ENCODE measurements at regions not wholly inside any gene's neighbourhood (a gene's known extent, or its start where the extent isn't known, plus 50 kb on each side); places are given as distances from the start of the nearest gene placed in this dataset.
"Not testable (repeated sequence)": the region's sequence is repeated elsewhere in the genome, so short reads cannot be mapped to it uniquely, and the experiment has no call there.

- no peak for DNase-seq
Measured at GRCh38 chr15:96052572-96053030, 277.9 kb upstream of the NR2F2 start.

GRCh38 chr15:96053031-96053780 is 277.3 kb upstream of the NR2F2 start:
- peak; percentile 79 for DNase-seq

GRCh38 chr15:96053781-96054428 is 276.6 kb upstream of the NR2F2 start:
- no peak for DNase-seq

DNA sequence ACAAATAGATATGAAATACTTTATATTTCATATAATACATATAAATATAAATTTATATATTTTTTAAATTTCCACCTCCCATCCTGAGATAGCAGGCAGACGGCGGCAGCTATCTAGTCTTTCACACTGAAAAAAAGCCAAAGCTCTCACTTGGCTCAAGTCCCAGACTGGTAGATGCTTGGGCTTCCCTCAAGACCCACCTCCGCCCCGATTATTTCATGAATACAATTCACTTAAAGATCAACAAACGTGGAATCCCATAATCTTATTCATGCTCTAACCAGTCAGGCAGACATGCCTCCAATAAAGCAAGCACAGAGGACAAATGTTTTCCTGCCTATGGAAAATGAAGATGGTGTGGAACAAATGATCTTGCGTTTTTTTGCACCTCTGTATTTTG is 275.9 kb upstream of the NR2F2 start:
- no peak for DNase-seq

DNA sequence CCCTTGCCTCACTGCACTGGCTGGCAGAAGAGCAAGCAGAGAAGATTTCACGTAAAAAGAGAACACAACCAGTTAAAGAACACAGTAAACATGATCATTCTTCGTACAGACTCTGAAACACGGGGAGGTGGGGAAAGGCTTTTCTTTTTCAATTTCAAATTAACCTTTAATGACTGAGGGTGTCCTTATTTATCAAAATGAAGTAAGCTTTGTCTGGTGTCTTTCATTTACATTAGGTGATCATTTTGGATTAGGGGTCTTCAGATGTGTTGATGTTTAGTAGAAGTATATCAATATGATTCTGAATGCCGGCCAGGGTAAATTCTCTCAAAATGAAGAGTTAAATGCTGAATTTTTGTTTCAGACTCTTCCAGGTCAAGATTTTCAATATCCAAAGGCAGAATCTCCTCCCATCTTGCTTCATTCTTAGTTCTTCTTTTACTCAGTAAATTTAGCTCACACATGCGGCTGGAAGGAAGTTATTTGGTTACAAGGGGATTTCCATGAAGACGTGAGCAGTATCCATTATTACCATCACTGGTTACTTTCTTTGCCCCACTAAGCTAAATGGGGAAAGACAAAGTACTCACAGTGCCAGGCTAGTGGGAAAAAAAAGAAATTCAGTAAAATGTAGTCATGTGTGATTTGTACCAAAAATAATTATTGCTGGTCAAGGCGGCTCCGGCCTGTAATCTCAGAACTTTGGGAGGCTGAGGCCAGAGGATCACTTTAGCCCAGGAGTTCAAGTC is 272.2 kb upstream of the NR2F2 start:
- DNase-seq = no peak

- not testable (repeated sequence) for DNase-seq
Measured at GRCh38 chr15:96058852-96059103, 271.7 kb upstream of the NR2F2 start.

DNA sequence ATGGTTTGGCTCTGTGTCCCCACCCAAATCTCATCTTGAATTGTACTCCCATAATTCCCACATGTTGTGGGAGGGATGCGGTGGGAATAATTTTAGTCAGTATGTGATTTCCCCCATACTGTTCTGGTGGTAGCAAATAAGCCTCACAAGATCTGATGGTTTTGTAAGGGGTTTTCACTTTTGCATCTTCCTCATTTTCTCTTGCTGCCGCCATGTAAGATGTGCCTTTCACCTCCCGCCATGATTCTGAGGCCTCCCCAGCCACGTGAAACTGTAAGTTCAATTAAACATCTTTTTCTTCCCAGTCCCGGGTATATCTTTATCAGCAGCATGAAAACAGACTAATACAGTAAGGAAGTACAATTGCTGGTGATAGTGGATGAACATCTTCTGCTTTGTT is 269.9 kb upstream of the NR2F2 start:
- not testable (repeated sequence) for DNase-seq

GRCh38 chr15:96064351-96064756 is 266.1 kb upstream of the NR2F2 start:
- no peak for DNase-seq

DNA sequence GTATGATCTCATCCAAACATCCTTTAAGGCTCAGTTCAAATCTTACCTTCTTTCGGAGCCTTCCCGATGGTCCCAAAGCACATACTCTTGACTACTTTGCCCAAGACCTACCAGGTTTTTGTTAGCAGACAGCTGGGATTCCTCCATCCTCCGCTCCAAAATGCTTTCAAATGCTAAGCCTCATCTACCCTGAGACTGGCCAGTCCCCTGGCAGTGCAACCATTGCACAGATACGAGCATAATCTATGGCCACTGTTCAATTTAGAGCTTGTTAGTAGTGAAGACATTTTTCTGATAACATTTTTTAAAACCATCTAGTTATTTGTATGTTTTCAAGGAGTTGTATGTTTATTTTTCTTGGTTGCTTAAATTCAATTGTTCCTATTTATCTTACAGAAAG is 264.4 kb upstream of the NR2F2 start:
- DNase-seq = no peak

DNA sequence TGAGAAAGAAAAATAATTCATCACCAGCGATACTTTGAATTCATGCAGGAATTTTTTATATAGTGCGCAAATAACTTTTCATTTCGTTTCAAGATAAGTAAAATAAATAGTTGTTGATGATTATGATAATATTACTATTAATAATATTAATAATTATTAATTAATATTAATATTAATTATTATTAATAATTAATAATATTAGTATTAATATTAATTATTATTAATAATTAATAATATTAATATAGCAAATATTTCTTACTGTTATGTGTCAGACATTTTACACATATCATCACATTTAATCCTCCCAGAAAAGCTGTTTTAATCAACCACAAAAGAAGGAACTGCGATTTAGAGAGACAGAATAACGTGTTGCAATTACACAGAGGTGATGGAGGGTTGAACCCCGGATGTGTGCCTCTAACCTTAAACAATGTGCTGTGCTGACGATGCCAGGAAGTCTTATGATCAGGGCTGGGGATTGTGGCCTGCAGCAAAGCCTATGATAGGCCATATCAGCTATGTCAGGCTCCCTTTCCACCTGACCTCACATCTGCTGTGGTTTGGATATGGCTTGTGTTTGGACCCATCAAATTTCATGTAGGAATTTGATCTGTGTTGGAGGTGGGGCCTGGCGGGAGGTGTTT is 263.5 kb upstream of the NR2F2 start:
- DNase-seq = no peak

GRCh38 chr15:96067677-96068076 is 262.8 kb upstream of the NR2F2 start:
- DNase-seq = no peak

GRCh38 chr15:96068897-96069296 is 261.6 kb upstream of the NR2F2 start:
- DNase-seq = no peak

DNA sequence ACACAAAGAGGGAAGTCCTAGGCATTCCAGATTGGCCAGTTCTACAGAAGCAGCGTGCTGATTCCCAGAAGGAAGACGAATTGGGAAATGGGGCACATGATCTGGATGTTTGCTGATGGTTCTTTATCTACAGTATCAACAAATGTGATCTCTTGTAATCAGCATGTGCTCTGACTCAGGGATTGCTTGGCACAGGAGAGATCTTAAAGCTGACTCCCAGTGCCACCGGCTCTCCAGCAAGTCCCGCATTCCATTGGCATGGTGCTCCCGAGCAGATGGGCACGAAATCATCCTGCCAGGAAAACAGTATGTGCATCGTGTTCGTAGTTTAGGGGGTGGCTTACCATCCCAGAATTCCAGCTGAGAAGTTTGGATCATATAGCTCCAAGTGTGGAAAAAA is 259.9 kb upstream of the NR2F2 start:
- no peak for DNase-seq

DNA sequence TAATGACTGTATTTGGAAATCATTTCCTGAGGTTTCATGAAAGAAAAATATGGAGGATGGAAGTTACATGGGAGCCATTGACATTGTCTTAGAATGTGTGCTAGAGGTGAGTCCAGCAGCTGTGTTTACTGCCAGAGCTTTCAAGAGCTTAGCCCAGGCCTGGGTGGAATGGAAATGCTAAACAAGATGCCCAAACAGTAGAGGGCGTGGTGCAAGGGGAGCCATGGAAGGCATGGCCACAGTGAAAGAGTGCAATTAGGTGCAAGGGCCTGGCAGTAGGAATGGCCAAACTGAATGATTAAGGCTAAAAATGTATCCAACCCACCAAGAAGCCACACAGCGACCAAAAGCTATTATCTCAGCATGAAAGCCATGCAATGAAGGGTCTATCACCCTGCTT is 257.7 kb upstream of the NR2F2 start:
- no peak for DNase-seq

GRCh38 chr15:96073908-96074307 is 256.6 kb upstream of the NR2F2 start:
- no peak for DNase-seq

- DNase-seq = no peak
Measured at GRCh38 chr15:96075895-96076294, 254.6 kb upstream of the NR2F2 start.

DNA sequence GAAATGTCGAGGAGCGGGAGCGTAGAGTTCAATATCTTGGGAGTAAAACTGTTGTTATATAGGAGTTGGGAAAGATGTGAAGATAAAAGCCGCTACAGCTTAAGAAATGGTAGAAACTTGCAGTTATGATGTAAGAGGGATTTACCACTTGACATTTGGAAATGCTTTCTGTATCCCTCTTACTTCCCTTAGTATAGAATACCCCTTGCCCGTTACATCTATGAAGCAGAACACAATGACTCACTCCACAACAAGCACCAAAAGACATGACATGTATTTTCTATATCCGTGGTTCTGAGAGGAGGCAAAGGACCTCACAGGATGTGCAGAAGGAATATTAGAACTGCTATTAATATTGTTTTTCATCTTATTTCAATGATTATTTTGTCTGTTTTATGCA is 254.2 kb upstream of the NR2F2 start:
- DNase-seq = no peak

DNA sequence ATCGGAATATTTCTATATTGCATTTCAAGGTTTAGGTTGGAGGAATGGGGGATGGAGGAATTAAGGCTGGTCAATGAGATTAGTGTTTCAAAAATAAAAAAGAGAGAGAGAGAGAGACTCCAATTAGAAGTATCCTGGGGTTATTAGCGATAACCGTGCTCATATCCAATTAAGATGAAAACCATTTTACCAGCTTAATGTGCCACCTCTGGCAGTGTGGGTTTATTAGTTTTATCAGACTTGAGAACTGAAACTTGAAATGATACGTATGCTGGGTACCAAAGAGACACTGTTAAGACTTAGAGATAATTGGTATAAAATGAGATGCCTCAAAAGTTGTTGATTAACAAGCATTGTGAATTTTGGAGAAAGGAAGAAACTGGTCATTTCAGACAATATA is 251.5 kb upstream of the NR2F2 start:
- DNase-seq = no peak

DNA sequence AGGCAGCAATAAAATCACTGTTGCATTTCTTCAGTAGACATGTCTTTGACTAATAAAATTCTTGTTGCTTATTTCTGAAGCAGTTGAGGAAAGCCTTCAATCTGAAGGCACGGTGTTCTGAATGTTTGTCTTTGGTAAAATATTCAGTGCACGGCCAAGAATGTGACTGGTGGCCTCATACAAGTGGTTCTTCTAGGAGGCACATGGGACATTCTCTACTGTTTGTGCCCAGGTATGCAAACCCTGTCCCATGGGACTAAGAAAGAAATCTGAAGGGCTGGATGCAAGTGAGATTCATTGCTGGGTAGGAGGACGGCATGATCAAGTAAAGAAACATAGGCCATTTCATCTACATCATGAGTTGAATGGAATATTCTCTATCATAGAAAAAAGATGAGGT is 250.6 kb upstream of the NR2F2 start:
- no peak for DNase-seq

DNA sequence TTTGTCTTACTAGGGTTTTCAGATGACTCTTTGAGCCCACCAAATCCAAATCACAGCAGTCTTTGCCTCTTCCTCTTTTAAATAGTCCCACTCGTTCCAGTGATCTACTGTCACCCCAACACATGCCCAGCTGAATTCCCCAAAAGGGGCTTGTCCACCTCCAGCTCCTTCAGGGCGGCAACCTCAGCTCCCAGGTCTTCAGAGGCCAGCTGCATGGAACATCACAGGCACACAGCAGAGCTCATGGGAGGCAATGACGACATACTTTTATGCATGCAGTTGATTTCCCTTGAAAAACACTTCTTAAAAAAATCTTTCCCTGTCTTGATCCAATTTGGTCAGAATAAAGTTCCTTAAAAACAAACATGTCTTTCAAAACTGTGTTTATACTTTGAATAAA is 244.3 kb upstream of the NR2F2 start:
- DNase-seq = no peak

DNA sequence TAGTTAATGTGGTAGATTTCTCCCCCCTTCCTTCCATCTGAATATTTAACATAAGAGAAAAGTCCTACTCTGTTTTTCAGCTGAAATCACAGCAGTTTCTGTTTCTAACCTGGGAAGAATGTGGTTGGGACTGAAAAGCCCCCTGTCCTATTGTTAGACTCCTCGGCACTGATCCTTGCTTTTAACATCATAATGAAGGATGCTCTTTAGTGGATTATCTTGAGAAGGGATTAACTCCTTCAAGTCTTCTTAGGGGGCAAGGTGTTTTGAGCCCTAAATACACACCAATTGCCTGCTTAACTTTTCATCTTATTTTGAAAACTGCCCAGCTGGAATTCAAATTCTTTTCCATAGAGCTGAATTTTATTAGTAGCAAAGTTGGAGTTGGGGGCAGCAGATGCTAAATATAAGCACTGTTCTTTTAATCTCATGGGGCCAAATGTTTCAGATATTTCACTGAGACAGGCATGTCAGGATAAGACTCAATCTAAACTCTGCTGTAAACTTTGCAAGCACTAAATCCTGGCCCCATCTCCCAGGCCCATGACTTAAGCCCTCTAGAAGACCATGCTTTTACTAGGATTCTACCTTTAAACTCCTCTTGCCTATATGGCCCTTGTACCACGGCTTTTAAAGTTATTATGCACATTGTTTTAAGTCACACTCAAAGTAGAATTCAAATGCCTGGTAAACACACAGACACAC is 243.2 kb upstream of the NR2F2 start:
- DNase-seq = no peak

GRCh38 chr15:96088650-96089049 is 241.8 kb upstream of the NR2F2 start:
- no peak for DNase-seq

DNA sequence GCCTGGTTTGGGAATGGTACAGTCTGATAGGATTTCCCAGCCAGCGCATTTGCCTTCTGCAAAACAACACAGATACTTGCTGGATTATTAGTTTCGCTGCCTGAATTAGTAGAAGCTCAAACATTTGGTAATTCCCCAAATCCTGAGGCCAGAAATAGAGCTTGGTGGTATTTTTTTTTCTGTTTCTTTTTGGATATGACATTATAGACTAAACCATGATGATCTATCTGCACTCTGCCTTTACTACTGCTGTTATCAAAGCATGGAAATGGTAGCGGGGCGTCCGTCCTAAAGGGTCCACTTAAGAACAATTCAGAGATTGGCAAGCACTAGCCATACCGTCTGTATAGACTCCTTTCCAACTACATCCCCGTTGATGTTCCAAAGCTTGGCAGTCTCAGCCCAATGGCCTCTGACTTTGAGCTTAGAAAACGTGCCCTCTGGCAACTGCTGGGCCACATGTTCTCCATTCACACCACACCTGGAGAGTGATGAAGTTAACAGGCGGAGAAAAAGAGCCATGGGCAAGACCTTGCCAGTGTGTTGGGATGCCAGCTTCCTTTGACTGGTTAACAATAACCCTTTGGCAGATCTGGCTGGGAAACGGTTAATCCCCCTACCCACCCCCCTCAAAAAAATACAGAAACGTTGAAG is 241.0 kb upstream of the NR2F2 start:
- DNase-seq = no peak

Measured in NCI-H146 (cell line).